Peyer's patch (tissue), 4 donors: ENCODE measurements at regions not wholly inside any gene's neighbourhood (a gene's known extent, or its start where the extent isn't known, plus 50 kb on each side); places are given as distances from the start of the nearest gene placed in this dataset.

Source experiments
- POLR2A ChIP-seq, 2 donors: fragments of 450-650 bp; IDR thresholded peaks; one replicate each; pipeline ENCODE4 v1.5.1; 2017; ENCODE audit warnings: antibody characterized with exemption in 2 of 2, mild to moderate bottlenecking in 2 of 2, moderate library complexity in 2 of 2
- TF ChIP-seq, protein P1 (sequence below), 6 experiments: fragments of 450-650 bp in 4 of 6; fragments of 200-600 bp in 2 of 6; sonication (generic) in 1 of 6; IDR thresholded peaks; one replicate each; pipeline ENCODE4 v1.5.1; 2017 to 2019; ENCODE audit warnings: antibody characterized with exemption in 6 of 6, mild to moderate bottlenecking in 3 of 6, moderate library complexity in 1 of 6

DNA sequence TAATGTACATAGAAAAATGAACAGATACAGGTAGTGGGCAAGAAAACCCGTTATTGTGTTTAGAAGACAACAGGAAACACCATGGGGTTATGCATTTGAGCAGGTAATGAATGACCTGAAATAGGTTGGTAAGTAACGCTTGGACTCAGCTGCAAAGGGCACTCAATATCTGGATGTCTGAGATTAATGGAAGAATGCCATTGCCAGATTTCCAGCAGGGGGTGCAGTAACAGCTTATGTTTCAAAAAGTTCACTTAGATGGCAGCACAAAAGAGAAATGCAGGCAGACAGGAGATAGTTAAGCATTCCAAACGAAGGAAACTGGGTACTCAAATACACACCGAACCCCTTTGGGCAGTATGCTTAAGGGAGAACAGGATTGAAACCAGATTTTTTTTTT lies 285.5 kb upstream of the VLDLR start:
- TF ChIP-seq, protein P1, sequence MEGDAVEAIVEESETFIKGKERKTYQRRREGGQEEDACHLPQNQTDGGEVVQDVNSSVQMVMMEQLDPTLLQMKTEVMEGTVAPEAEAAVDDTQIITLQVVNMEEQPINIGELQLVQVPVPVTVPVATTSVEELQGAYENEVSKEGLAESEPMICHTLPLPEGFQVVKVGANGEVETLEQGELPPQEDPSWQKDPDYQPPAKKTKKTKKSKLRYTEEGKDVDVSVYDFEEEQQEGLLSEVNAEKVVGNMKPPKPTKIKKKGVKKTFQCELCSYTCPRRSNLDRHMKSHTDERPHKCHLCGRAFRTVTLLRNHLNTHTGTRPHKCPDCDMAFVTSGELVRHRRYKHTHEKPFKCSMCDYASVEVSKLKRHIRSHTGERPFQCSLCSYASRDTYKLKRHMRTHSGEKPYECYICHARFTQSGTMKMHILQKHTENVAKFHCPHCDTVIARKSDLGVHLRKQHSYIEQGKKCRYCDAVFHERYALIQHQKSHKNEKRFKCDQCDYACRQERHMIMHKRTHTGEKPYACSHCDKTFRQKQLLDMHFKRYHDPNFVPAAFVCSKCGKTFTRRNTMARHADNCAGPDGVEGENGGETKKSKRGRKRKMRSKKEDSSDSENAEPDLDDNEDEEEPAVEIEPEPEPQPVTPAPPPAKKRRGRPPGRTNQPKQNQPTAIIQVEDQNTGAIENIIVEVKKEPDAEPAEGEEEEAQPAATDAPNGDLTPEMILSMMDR (IDR thresholded peaks at IDR 0.05): no peak
- no peak for TF ChIP-seq POLR2A (IDR thresholded peaks at IDR 0.05)
